K562 (cell line): ENCODE measurements at regions not wholly inside any gene's neighbourhood (a gene's known extent, or its start where the extent isn't known, plus 50 kb on each side); places are given as distances from the start of the nearest gene placed in this dataset.
A peak's percentile ranks its signal among the peaks of the same experiment; 100 is the strongest.

Source experiments
- ATAC-seq: fragments of 200-7000 bp; cut with Tn5 transposase; 3 replicates; pipeline ENCODE4 v1.9.1; 2020; ENCODE audit warnings: moderate library complexity
- BruUV-seq: library from RNA; stranded (reverse); fragments of 400-500 nt; replicated peaks from 2 replicates; lab custom pipeline; 2021; lab: Mats Ljungman, UMichigan
- CTCF ChIA-PET: fragments of 300-600 bp; formaldehyde crosslinking; extraction: SDS; loops from one replicate; lab custom pipeline; 2021; ENCODE audit warnings: low intra/inter-chr PET ratio; lab: Yijun Ruan, JAX
- POLR2A ChIA-PET: fragments of 300-600, 350-650 bp; sonication (Branson Sonifier 250); formaldehyde crosslinking; extraction: SDS; loops from one replicate; lab custom pipeline; 2021; ENCODE audit warnings: antibody characterized with exemption, inconsistent platforms; lab: Yijun Ruan, JAX
- DNase-seq, 4 experiments: peaks; one replicate each; pipeline versions ENCODE4 v3.0.0 to v3.0.0-alpha.2; 2011 to 2018; ENCODE audit warnings: low spot score in 3 of 4, mixed read lengths in 3 of 4; ENCODE audit errors: extremely low read depth in 1 of 4
- FAIRE-seq: peaks from 2 replicates; lab custom pipeline; 2011; peaks lifted over from hg19 to GRCh38; lab: Jason Lieb, UNC
- H2AFZ ChIP-seq: 2 replicates; pipeline ENCODE4 v1.6.0; 2011; ENCODE audit warnings: low read depth, low read length, control low read depth, inconsistent platforms
- H3K27ac ChIP-seq: fragments of 200-600 bp; 3 replicates; pipeline ENCODE4 v1.8.0; 2011; ENCODE audit warnings: low read depth, mild to moderate bottlenecking, control low read depth, inconsistent platforms, low read length, moderate library complexity, mixed read lengths; ENCODE audit errors: extremely low read depth
- H3K27me3 ChIP-seq, 2 experiments: fragments of 300-600 bp in 1 of 2; 2 replicates in 1 of 2; 3 replicates in 1 of 2; pipeline versions ENCODE4 v1.6.0 to v1.8.0; 2011; ENCODE audit warnings: inconsistent platforms in 2 of 2, low read length in 2 of 2, mild to moderate bottlenecking in 1 of 2, mixed read lengths in 1 of 2, moderate library complexity in 1 of 2; ENCODE audit not compliant: control insufficient read depth in 2 of 2, insufficient read depth in 2 of 2
- H3K36me3 ChIP-seq: fragments of 300-600 bp; 3 replicates; pipeline ENCODE4 v1.8.0; 2011; ENCODE audit warnings: mild to moderate bottlenecking, low read length, inconsistent platforms; ENCODE audit not compliant: control insufficient read depth, insufficient read depth
- H3K4me1 ChIP-seq, 2 experiments: fragments of 200-600 bp in 1 of 2; replicated peaks in 1 of 2; 2 replicates in 1 of 2; 3 replicates in 1 of 2; pipeline versions ENCODE4 v1.5.1 to v1.8.0; 2011; ENCODE audit warnings: inconsistent platforms in 2 of 2, low read length in 2 of 2, mild to moderate bottlenecking in 1 of 2, mixed read lengths in 1 of 2, moderate library complexity in 1 of 2; ENCODE audit not compliant: control insufficient read depth in 2 of 2, insufficient read depth in 2 of 2
- H3K4me2 ChIP-seq: 2 replicates; pipeline ENCODE4 v1.6.1; 2011; ENCODE audit warnings: low read length, control low read depth, inconsistent platforms, mixed read lengths; ENCODE audit not compliant: insufficient read depth
- H3K4me3 ChIP-seq: fragments of 200-600 bp; sonication (generic), shearing (Covaris generic); 2 replicates; pipeline ENCODE4 v1.5.1; 2016; ENCODE audit warnings: control low read depth, inconsistent platforms
- H3K79me2 ChIP-seq: fragments of 200-600 bp; 3 replicates; pipeline ENCODE4 v1.8.0; 2011; ENCODE audit warnings: low read length, inconsistent platforms; ENCODE audit not compliant: control insufficient read depth, insufficient read depth
- H3K9ac ChIP-seq, 2 experiments: 2 replicates each; pipeline versions ENCODE4 v1.6.0 to v1.6.1; 2011; ENCODE audit warnings: low read depth in 2 of 2, low read length in 2 of 2, control low read depth in 1 of 2, inconsistent platforms in 1 of 2, mild to moderate bottlenecking in 1 of 2, mixed read lengths in 1 of 2; ENCODE audit not compliant: insufficient read depth in 1 of 2
- H3K9me1 ChIP-seq: one replicate; pipeline ENCODE4 v1.6.0; 2011; ENCODE audit warnings: inconsistent platforms, mild to moderate bottlenecking, low read length, moderate library complexity; ENCODE audit not compliant: control insufficient read depth, insufficient read depth
- H3K9me3 ChIP-seq: replicated peaks from 2 replicates; pipeline ENCODE4 v1.5.1; 2011; ENCODE audit warnings: low read depth, low read length, inconsistent platforms; ENCODE audit not compliant: control insufficient read depth, insufficient read depth
- H4K20me1 ChIP-seq: replicated peaks from 2 replicates; pipeline ENCODE4 v1.6.1; 2011; ENCODE audit warnings: low read length, inconsistent platforms, mixed read lengths; ENCODE audit not compliant: control insufficient read depth, insufficient read depth
- KLF10 ChIP-seq: fragments of 250-450 bp; sonication (Bioruptor Pico); IDR thresholded peaks from 2 replicates; pipeline ENCODE4 v1.6.1; 2021; ENCODE audit warnings: matching md5 sums
- MCM7 ChIP-seq, 2 experiments: fragments of 450-650 bp; IDR thresholded peaks; 2 replicates each; pipeline ENCODE4 v1.6.1; 2016 to 2018
- NEUROD1 ChIP-seq: fragments of 150-350 bp; IDR thresholded peaks from 2 replicates; pipeline ENCODE4 v1.6.1; 2014; ENCODE audit warnings: borderline replicate concordance, low read length, low read depth; ENCODE audit not compliant: partially characterized antibody
- POLR2H ChIP-seq: IDR thresholded peaks from 2 replicates; pipeline ENCODE4 v1.6.1; 2016; ENCODE audit warnings: missing genetic modification characterization, low read depth, mild to moderate bottlenecking, control low read depth, missing compliant biosample characterization, moderate library complexity
- SETDB1 ChIP-seq: IDR thresholded peaks from one replicate; pipeline ENCODE4 v1.6.1; 2012; ENCODE audit warnings: low read length, control low read depth, inconsistent platforms
- TCF7 ChIP-seq: sonication (generic); IDR thresholded peaks from 2 replicates; pipeline ENCODE4 v1.6.1; 2016; ENCODE audit warnings: antibody characterized with exemption, borderline replicate concordance
- ZNF311 ChIP-seq: fragments of 250-450 bp; sonication (Bioruptor Pico); IDR thresholded peaks from 2 replicates; pipeline ENCODE4 v1.4.0; 2020; ENCODE audit warnings: mild to moderate bottlenecking, moderate library complexity
- ZNF695 ChIP-seq: fragments of 450-650 bp; formaldehyde crosslinking; IDR thresholded peaks from 2 replicates; pipeline ENCODE4 v1.4.0; 2020; ENCODE audit warnings: mild to moderate bottlenecking, moderate library complexity
- WGBS: fragments of 100-300 bp; shearing (Covaris generic); methylation state at CpG from one replicate; pipeline ENCODE4 v1.1.6; 2016; ENCODE audit warnings: low coverage, mixed read lengths; ENCODE audit not compliant: insufficient coverage; ENCODE audit errors: missing lambda C conversion rate; 5-methylcytosine and 5-hydroxymethylcytosine counted together
- in situ Hi-C: fragments of 300-500 bp; cut with MboI; formaldehyde crosslinking; loops from 4 replicates; pipeline ENCODE4 v1.15.0; 2018; ENCODE audit warnings: inconsistent platforms, mixed read lengths
- intact Hi-C: fragments of 100-400 bp; cut with micrococcal nuclease; formaldehyde crosslinking; loops from 2 replicates; pipeline ENCODE4 v1.14.2; 2022
- TF ChIP-seq, protein P1 (sequence below): sonication (generic); formaldehyde crosslinking; IDR thresholded peaks from 2 replicates; pipeline ENCODE4 v1.8.1; 2023; ENCODE audit warnings: mild to moderate bottlenecking, missing genetic modification reagents
- TF ChIP-seq, protein P2 (sequence below): fragments of 250-450 bp; sonication (Bioruptor Pico); IDR thresholded peaks from 2 replicates; pipeline ENCODE4 v1.8.0; 2022; ENCODE audit warnings: moderate library complexity, mild to moderate bottlenecking, inconsistent platforms
- TF ChIP-seq, protein P3 (sequence below): fragments of 250-450 bp; sonication (Bioruptor Pico); IDR thresholded peaks from 2 replicates; pipeline ENCODE4 v1.8.0; 2021; ENCODE audit warnings: mild to moderate bottlenecking, moderate library complexity

DNA sequence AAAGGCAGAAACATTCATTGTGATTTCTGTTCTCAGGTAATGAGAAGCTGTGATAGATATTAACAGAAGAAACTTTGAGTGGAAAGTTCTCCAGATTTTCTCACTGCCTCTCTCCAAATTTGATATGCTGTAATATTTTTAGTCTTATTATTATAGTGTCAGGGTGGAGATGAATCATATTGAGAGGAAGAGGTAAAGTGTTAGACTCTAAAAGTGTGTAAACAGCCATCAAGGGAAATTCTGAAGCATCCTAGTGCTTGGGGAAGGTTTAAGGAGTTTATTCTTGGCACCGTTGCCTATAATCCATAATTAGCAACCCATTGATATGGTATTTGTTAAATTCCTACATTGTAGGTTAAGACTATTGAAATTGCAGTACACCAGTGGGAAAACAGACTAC, 104.7 kb upstream of the NABP1 start:
- H3K9me3 ChIP-seq, result no peaks in the 10 kb centered on the region
- no TSS peak for BruUV-seq
- TF ChIP-seq SETDB1 (no peak), POLR2H (tag) (no peak), NEUROD1 (no peak), KLF10 (no peak), MCM7 (IDR thresholded peaks at IDR 0.05) (no peak), ZNF311 (CRISPR knock-in tag) (no peak), TCF7 (no peak), ZNF695 (CRISPR knock-in tag) (no peak)
- TF ChIP-seq, protein P1, sequence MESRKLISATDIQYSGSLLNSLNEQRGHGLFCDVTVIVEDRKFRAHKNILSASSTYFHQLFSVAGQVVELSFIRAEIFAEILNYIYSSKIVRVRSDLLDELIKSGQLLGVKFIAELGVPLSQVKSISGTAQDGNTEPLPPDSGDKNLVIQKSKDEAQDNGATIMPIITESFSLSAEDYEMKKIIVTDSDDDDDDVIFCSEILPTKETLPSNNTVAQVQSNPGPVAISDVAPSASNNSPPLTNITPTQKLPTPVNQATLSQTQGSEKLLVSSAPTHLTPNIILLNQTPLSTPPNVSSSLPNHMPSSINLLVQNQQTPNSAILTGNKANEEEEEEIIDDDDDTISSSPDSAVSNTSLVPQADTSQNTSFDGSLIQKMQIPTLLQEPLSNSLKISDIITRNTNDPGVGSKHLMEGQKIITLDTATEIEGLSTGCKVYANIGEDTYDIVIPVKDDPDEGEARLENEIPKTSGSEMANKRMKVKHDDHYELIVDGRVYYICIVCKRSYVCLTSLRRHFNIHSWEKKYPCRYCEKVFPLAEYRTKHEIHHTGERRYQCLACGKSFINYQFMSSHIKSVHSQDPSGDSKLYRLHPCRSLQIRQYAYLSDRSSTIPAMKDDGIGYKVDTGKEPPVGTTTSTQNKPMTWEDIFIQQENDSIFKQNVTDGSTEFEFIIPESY (CRISPR knock-in tag), result no peak
- TF ChIP-seq, protein P2, sequence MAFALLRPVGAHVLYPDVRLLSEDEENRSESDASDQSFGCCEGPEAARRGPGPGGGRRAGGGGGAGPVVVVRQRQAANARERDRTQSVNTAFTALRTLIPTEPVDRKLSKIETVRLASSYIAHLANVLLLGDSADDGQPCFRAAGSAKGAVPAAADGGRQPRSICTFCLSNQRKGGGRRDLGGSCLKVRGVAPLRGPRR (CRISPR knock-in tag), result no peak
- TF ChIP-seq, protein P3, sequence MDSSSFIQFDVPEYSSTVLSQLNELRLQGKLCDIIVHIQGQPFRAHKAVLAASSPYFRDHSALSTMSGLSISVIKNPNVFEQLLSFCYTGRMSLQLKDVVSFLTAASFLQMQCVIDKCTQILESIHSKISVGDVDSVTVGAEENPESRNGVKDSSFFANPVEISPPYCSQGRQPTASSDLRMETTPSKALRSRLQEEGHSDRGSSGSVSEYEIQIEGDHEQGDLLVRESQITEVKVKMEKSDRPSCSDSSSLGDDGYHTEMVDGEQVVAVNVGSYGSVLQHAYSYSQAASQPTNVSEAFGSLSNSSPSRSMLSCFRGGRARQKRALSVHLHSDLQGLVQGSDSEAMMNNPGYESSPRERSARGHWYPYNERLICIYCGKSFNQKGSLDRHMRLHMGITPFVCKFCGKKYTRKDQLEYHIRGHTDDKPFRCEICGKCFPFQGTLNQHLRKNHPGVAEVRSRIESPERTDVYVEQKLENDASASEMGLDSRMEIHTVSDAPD (CRISPR knock-in tag), result no peak
- TF ChIP-seq, all 486 proteins: peak for 0
- in situ Hi-C loops, result no loop called here
- H3K4me1 ChIP-seq, result peaks cover 0 to 16% of the 10 kb centered on the region in 2 experiments; a peak in 2 of 5 replicates
- WGBS, result 89% methylated on average over 1 of the region's 1 CpG
- no peak overlapping the region for H3K9ac ChIP-seq
- intact Hi-C loops, result loop anchor here (10.0 kb wide), 1 partner anchor 262 kb away; no protein-coding TSS in a partner anchor
- ATAC-seq, result no peak
- H4K20me1 ChIP-seq, result no peaks in the 10 kb centered on the region
- H3K27me3 ChIP-seq, result no peaks in the 10 kb centered on the region
- CTCF ChIA-PET, result no interaction called here
- 0 out of 2 replicates have a peak overlapping the region, but pooled peaks have one; percentile 7 for H2AFZ ChIP-seq
- no peak overlapping the region for H3K27ac ChIP-seq
- no peaks in the 10 kb centered on the region for H3K79me2 ChIP-seq
- H3K36me3 ChIP-seq, result no peaks in the 10 kb centered on the region; the same call in 2 of the 3 replicates
- no peak for FAIRE-seq
- no peak overlapping the region for H3K4me3 ChIP-seq
- no peaks in the 10 kb centered on the region for H3K9me1 ChIP-seq
- DNase-seq, result no peak
- POLR2A ChIA-PET, result interaction anchor here (2.1 kb wide), 1 partner anchor 105 kb away, joined by 8 read pairs; the partner anchor contains the start of gene NABP1
- no peak overlapping the region for H3K4me2 ChIP-seq
